ENCODE measurements at regions not wholly inside any gene's neighbourhood (a gene's known extent, or its start where the extent isn't known, plus 50 kb on each side); places are given as distances from the start of the nearest gene placed in this dataset.

DNA sequence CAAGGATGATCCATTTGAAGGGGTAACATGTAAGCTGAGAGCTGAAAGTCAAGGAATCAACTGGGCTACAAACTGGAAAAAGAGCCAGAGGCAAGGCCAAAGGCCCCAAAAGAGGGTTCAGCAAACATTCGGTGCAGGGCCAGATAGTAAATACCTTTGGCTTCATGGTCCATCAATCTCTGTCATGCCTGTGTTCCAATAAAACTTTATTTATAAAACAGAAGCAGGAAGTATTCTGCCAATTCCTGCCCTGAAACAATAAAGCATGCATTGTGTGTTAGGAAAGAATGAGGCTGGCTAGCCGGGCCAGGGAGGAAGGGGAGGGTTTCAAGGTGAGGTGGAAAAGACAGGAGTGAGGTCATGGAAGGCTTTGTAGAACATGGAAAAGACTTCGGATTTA is 107.1 kb downstream of the LBH start:
- in situ Hi-C loops (cut with HindIII; ENCODE audit: low sequenced_read_pairs): no loop called here
- DNase-seq (ENCODE audit: low read depth, low spot score): no peak
- H3K4me3 ChIP-seq (ENCODE audit: low read depth, low read length): no peak overlapping the region
- TF ChIP-seq, protein P1, sequence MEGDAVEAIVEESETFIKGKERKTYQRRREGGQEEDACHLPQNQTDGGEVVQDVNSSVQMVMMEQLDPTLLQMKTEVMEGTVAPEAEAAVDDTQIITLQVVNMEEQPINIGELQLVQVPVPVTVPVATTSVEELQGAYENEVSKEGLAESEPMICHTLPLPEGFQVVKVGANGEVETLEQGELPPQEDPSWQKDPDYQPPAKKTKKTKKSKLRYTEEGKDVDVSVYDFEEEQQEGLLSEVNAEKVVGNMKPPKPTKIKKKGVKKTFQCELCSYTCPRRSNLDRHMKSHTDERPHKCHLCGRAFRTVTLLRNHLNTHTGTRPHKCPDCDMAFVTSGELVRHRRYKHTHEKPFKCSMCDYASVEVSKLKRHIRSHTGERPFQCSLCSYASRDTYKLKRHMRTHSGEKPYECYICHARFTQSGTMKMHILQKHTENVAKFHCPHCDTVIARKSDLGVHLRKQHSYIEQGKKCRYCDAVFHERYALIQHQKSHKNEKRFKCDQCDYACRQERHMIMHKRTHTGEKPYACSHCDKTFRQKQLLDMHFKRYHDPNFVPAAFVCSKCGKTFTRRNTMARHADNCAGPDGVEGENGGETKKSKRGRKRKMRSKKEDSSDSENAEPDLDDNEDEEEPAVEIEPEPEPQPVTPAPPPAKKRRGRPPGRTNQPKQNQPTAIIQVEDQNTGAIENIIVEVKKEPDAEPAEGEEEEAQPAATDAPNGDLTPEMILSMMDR (IDR thresholded peaks at IDR 0.05; ENCODE audit: low read depth, low read length): no peak

DNA sequence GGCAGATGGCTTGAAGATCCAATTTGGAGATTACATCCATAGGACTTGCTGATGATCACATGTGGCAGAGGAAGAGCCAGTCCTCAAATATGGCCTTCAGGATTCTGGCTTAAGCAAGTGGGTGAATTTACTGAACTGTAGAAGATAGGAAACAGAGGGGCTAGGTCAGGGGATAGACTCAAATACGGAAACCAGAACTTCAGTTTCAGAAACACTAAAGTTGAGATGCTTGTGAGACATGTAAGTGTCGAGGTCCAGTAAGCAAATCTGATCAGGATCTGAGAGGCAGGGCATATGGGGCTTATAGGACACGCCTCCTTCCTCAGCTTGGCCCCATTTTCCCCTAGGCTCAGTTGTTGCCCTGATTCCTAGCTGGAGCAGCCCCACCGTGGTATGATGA is 107.7 kb downstream of the LBH start:
- TF ChIP-seq, protein P1 (IDR thresholded peaks at IDR 0.05; ENCODE audit: low read depth, low read length): no peak
- in situ Hi-C loops (cut with HindIII; ENCODE audit: low sequenced_read_pairs): no loop called here

GRCh38 chr2:30341500-30342267 is 105.4 kb upstream of the LCLAT1 start:
- in situ Hi-C loops (cut with HindIII; ENCODE audit: low sequenced_read_pairs): no loop called here
- DNase-seq (ENCODE audit: low read depth, low spot score): no peak
- TF ChIP-seq, protein P1 (IDR thresholded peaks at IDR 0.05; ENCODE audit: low read depth, low read length): no peak
- H3K4me3 ChIP-seq (ENCODE audit: low read depth, low read length): no peak overlapping the region

More for the DNA sequence above, 107.7 kb downstream of the LBH start:
- no peak for DNase-seq (ENCODE audit: low read depth, low spot score)
- H3K4me3 ChIP-seq (ENCODE audit: low read depth, low read length): no peak overlapping the region

- TF ChIP-seq, protein P1 (IDR thresholded peaks at IDR 0.05; ENCODE audit: low read depth, low read length): no peak
- in situ Hi-C loops (cut with HindIII; ENCODE audit: low sequenced_read_pairs): no loop called here
- no peak overlapping the region for H3K4me3 ChIP-seq (ENCODE audit: low read depth, low read length)
- no peak for DNase-seq (ENCODE audit: low read depth, low spot score)
These were observed 100.4 kb upstream of the LCLAT1 start for GRCh38 chr2:30346471-30347169.

DNA sequence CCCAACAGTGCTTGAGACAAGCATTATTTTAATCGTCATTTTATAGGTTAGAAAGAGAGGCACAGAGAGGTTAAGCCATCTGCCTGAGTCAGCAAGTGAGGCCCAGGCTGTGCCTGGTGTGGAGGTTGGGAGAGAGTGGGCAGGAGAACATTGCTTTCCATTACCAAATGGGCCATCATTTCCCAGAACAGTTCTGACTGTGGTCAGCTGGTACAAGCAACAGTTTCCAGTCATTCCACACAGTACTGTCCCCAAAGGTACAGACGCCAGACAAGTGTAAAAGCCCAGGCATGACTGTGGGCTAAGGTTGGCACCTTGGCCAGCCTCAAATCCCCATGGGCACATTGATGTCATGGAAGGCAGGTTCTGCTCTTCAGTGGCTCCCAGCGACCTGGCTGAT is 98.2 kb upstream of the LCLAT1 start:
- TF ChIP-seq, protein P1 (IDR thresholded peaks at IDR 0.05; ENCODE audit: low read depth, low read length): no peak
- DNase-seq (ENCODE audit: low read depth, low spot score): no peak
- in situ Hi-C loops (cut with HindIII; ENCODE audit: low sequenced_read_pairs): no loop called here

DNA sequence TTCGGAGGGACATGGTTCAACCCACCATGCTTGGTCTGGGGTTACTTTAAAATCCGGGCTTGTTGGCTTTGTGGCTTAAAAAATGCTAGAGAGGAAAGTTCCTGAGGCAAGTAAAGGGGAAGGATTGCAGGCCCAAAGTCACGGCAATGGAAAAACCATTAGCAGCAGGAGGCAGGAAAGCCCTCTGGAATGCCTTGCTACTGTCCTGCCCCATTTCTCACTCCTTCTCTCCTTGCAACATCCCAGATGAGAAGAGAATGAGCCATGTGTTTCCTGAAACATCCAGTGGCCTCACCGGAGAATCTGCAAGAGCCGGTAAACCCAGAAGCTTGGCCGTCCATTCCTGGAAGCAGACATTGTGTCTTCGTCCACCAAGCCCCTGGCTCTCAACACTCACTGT is 97.4 kb upstream of the LCLAT1 start:
- H3K4me3 ChIP-seq (ENCODE audit: low read depth, low read length): no peak overlapping the region
- TF ChIP-seq, protein P1 (IDR thresholded peaks at IDR 0.05; ENCODE audit: low read depth, low read length): no peak
- in situ Hi-C loops (cut with HindIII; ENCODE audit: low sequenced_read_pairs): no loop called here
- no peak for DNase-seq (ENCODE audit: low read depth, low spot score)

More for the DNA sequence above, 98.2 kb upstream of the LCLAT1 start:
- no peak overlapping the region for H3K4me3 ChIP-seq (ENCODE audit: low read depth, low read length)

Measured in astrocyte of the spinal cord (primary cell).